ENCODE measurements at regions not wholly inside any gene's neighbourhood (a gene's known extent, or its start where the extent isn't known, plus 50 kb on each side); places are given as distances from the start of the nearest gene placed in this dataset.
"Not testable (repeated sequence)": the region's sequence is repeated elsewhere in the genome, so short reads cannot be mapped to it uniquely, and the experiment has no call there.

- no peak for DNase-seq
- in situ Hi-C loops (cut with MboI; ENCODE audit: low pct_unique_long_range_greater_than_20kb, low sequenced_read_pairs), result no loop called here
Observed at GRCh38 chr3:176079785-176080184, 1117.5 kb downstream of the TBL1XR1 start.

- in situ Hi-C loops (cut with MboI; ENCODE audit: low pct_unique_long_range_greater_than_20kb, low sequenced_read_pairs), result no loop called here
- no peak for DNase-seq
Observed at GRCh38 chr3:176078906-176079305, 1118.4 kb downstream of the TBL1XR1 start.

GRCh38 chr3:176075491-176075890, 1121.8 kb downstream of the TBL1XR1 start:
- no peak for DNase-seq
- in situ Hi-C loops (cut with MboI; ENCODE audit: low pct_unique_long_range_greater_than_20kb, low sequenced_read_pairs), result no loop called here

- DNase-seq, result no peak
- in situ Hi-C loops (cut with MboI; ENCODE audit: low pct_unique_long_range_greater_than_20kb, low sequenced_read_pairs), result no loop called here
Observed at GRCh38 chr3:176075046-176075445, 1122.2 kb downstream of the TBL1XR1 start.

- in situ Hi-C loops (cut with MboI; ENCODE audit: low pct_unique_long_range_greater_than_20kb, low sequenced_read_pairs), result no loop called here
- DNase-seq, result no peak
Observed at GRCh38 chr3:176074096-176074495, 1123.2 kb downstream of the TBL1XR1 start.

GRCh38 chr3:176071943-176072342, 1125.3 kb downstream of the TBL1XR1 start:
- no peak for DNase-seq
- in situ Hi-C loops (cut with MboI; ENCODE audit: low pct_unique_long_range_greater_than_20kb, low sequenced_read_pairs), result no loop called here

GRCh38 chr3:176068750-176069149, 1128.5 kb downstream of the TBL1XR1 start:
- in situ Hi-C loops (cut with MboI; ENCODE audit: low pct_unique_long_range_greater_than_20kb, low sequenced_read_pairs), result no loop called here
- no peak for DNase-seq

GRCh38 chr3:176058856-176059255, 1138.4 kb downstream of the TBL1XR1 start:
- in situ Hi-C loops (cut with MboI; ENCODE audit: low pct_unique_long_range_greater_than_20kb, low sequenced_read_pairs), result no loop called here
- no peak for DNase-seq

- no peak for DNase-seq
- in situ Hi-C loops (cut with MboI; ENCODE audit: low pct_unique_long_range_greater_than_20kb, low sequenced_read_pairs), result no loop called here
Observed at GRCh38 chr3:176055836-176056235, 1141.4 kb downstream of the TBL1XR1 start.

GRCh38 chr3:176051766-176052165, 1145.5 kb downstream of the TBL1XR1 start:
- in situ Hi-C loops (cut with MboI; ENCODE audit: low pct_unique_long_range_greater_than_20kb, low sequenced_read_pairs), result no loop called here

GRCh38 chr3:176046703-176047102, 1150.6 kb downstream of the TBL1XR1 start:
- DNase-seq, result no peak
- in situ Hi-C loops (cut with MboI; ENCODE audit: low pct_unique_long_range_greater_than_20kb, low sequenced_read_pairs), result no loop called here

More at GRCh38 chr3:176051766-176052165, 1145.5 kb downstream of the TBL1XR1 start:
- no peak for DNase-seq

GRCh38 chr3:176041812-176042211, 1155.5 kb downstream of the TBL1XR1 start:
- in situ Hi-C loops (cut with MboI; ENCODE audit: low pct_unique_long_range_greater_than_20kb, low sequenced_read_pairs), result no loop called here
- no peak for DNase-seq

- in situ Hi-C loops (cut with MboI; ENCODE audit: low pct_unique_long_range_greater_than_20kb, low sequenced_read_pairs), result no loop called here
- no peak for DNase-seq
Observed at GRCh38 chr3:176041185-176041584, 1156.1 kb downstream of the TBL1XR1 start.

GRCh38 chr3:176037636-176038035, 1159.6 kb downstream of the TBL1XR1 start:
- in situ Hi-C loops (cut with MboI; ENCODE audit: low pct_unique_long_range_greater_than_20kb, low sequenced_read_pairs), result no loop called here
- no peak for DNase-seq

GRCh38 chr3:176032043-176032442, 1165.2 kb downstream of the TBL1XR1 start:
- in situ Hi-C loops (cut with MboI; ENCODE audit: low pct_unique_long_range_greater_than_20kb, low sequenced_read_pairs), result no loop called here
- no peak for DNase-seq

GRCh38 chr3:176016203-176016602, 1157.1 kb downstream of the NAALADL2 start:
- in situ Hi-C loops (cut with MboI; ENCODE audit: low pct_unique_long_range_greater_than_20kb, low sequenced_read_pairs), result loop anchor here (5.0 kb wide), 1 partner anchor 431 kb away; no protein-coding TSS in a partner anchor
- not testable (repeated sequence) for DNase-seq

- not testable (repeated sequence) for DNase-seq
- in situ Hi-C loops (cut with MboI; ENCODE audit: low pct_unique_long_range_greater_than_20kb, low sequenced_read_pairs), result loop anchor here (5.0 kb wide), 1 partner anchor 432 kb away; no protein-coding TSS in a partner anchor
Observed at GRCh38 chr3:176015228-176015627, 1156.1 kb downstream of the NAALADL2 start.

- in situ Hi-C loops (cut with MboI; ENCODE audit: low pct_unique_long_range_greater_than_20kb, low sequenced_read_pairs), result no loop called here
- no peak for DNase-seq
Observed at GRCh38 chr3:176009256-176009655, 1150.1 kb downstream of the NAALADL2 start.

- in situ Hi-C loops (cut with MboI; ENCODE audit: low pct_unique_long_range_greater_than_20kb, low sequenced_read_pairs), result no loop called here
- no peak for DNase-seq
Observed at GRCh38 chr3:176005564-176005963, 1146.4 kb downstream of the NAALADL2 start.

GRCh38 chr3:175989161-175989560, 1130.0 kb downstream of the NAALADL2 start:
- no peak for DNase-seq
- in situ Hi-C loops (cut with MboI; ENCODE audit: low pct_unique_long_range_greater_than_20kb, low sequenced_read_pairs), result no loop called here

- DNase-seq, result no peak
- in situ Hi-C loops (cut with MboI; ENCODE audit: low pct_unique_long_range_greater_than_20kb, low sequenced_read_pairs), result no loop called here
Observed at GRCh38 chr3:175988401-175988800, 1129.3 kb downstream of the NAALADL2 start.

- no peak for DNase-seq
- in situ Hi-C loops (cut with MboI; ENCODE audit: low pct_unique_long_range_greater_than_20kb, low sequenced_read_pairs), result no loop called here
Observed at GRCh38 chr3:175985781-175986180, 1126.6 kb downstream of the NAALADL2 start.
